EL (cell line): ENCODE measurements at regions not wholly inside any gene's neighbourhood (a gene's known extent, or its start where the extent isn't known, plus 50 kb on each side); places are given as distances from the start of the nearest gene placed in this dataset.
"Not testable (repeated sequence)": the region's sequence is repeated elsewhere in the genome, so short reads cannot be mapped to it uniquely, and the experiment has no call there.

ENCODE experiments used
- DNase-seq: peaks from one replicate; pipeline ENCODE4 v3.0.0-alpha.2; 2016

DNA sequence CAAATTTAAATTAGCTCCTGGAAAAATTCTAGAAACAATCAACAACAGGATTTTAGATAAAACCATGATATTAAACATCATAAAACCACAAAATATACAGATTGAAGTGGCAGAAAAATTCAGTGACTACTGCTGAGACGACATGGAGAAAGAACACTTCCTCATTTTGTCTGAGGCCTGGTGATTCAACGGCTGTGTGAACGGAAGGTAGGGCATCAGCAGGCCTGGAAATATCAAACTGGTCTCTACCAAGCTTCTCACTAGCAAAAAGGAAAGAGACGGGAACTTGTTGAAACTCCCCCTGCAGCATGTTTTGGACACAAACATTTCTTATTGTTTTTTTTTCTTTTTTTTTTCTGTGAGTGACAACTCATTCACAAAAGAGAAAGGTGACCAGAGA is 58.0 kb upstream of the AHI1 start:
- DNase-seq: no peak

DNA sequence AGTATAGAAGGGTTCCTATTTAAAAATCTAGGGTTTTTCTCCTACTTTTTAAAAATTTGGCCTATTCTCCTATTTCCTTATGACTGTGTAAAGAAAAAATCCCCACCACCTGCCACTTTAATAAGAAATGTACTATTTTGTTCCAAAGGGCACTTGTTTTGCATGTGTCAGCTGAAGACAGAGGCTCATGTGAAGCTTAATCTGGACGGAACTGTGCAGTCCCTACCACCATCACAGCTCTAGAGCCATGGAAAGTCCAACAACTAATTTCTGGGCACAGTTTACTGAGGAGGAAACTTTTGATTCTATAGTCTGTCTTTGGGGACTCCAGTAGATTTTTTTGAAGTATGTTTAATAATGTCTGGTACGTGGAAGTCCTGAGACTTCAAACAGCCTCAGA is 60.0 kb upstream of the AHI1 start:
- no peak for DNase-seq

DNA sequence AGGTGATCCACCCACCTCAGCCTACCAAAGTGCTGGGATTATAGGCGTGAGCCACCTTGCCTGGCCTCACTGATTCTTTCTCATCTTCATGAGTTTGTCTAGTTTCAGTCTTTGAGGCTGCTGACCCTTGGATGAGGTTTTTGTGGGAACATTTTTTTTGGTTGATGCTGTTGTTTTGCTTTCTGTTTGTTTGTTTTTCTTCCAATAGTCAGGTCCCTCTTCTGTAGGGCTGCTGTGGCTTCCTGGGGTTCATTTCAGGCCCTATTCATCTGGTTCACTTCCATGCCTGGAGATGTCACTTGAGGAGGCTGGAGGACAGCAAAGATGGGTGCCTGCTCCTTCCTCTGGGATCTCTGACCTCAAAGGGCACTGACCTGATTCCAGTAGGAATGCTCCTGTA is 68.1 kb upstream of the AHI1 start:
- not testable (repeated sequence) for DNase-seq

DNA sequence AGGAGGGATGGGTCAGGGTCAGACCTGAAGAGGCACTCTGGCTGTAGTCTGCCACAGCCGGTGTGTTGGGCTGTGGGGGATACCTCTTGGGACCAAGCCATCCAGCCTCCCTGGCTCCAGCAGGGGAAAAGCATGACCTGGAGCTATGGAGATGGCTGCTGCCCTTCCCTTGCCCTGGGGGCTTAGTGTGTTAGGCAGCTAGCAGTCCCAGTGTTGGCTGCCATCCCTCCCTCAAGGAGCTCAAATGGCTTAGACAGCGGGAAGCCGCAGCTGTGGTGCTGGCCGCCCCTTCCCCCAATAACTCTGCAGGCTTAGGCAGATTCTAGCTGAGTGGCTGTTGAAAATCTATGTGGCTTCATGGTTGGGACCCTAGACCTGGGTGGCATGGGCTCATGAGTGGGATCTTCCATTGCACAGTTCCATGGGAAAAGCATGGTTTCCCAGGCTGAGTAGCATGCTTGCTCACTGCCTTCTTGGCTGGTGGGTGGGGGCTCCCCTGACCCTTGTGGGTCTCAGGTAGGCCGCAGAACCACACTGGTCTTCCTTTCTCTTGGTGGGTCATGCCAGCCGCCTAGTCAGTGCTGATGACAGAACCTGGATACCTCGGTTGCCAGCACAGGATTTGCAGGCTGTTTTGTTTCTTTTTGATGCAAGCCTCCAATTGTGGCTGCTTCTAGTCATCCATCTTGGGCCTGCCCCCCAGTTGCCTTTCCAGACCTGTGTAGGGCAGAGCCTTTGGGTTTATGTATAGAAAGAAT is 69.0 kb upstream of the AHI1 start:
- no peak for DNase-seq

DNA sequence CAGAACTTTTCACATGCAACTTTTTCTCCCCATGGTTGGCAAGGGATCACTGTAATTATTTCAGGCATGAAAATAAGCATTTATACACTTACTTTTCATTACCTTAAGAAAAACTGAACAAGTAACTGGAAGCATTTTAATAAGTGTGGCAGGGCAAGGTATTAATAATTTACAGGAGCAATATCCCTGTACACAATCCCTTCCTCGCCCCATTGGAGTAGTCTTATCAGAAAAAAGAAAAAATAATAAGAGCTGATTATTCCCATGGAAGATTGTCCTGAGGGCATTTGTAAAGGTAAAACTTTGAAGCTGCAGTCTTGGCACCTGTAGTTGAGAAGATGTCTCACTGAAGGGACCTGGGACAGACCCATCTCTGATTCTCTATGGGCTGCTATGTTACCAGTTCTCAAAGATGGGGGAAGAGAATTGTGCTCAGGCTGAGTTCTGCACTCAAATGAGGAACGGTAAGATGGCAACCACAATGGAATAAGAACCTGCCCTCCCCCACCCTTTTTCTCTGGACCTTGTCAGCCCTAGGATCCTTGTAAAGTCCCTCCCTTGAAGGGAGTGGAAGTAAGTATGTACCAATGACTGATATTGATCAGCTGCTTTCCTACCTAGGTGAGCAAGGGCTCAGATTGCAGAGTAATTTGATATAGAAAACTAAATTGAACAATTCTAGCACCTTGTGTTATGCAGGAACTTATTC is 70.0 kb upstream of the AHI1 start:
- no peak for DNase-seq

DNA sequence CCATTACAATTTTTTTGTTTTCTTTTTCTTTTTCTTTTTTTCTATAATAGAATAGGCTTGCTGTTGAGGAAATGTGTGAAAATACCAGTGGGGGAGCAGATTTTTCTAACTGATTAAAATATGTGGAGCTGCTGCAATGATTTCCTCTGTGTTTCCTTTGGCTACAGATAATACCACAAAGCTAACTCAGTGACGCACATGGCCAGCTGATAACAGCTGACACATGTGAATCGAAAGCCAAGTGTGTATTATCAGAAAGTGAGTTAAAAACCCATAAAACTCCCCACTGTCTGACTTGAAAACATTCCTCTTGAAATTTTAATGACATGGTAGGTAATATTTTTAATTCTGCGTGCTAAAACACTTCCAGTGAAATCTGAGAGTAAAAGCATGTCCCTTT is 70.8 kb upstream of the AHI1 start:
- DNase-seq: peak; percentile 79

DNA sequence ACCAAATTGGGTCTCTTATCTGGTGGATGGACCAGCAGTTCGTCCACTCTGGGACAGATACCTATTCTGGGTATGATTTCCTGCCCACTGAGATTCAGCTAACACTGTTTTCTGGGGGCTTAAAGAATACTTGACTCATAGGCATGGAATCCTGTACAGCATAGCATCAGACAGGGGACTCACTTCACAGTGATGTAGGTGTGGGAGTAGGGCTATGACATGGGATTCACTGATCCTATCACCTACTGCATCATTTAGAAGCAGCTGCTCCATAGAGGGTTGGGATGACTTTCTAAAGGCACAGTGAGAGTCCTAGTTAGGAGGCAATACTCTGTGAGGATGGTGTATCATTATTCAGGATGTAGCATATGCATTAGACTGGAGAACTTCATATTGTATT is 74.5 kb upstream of the AHI1 start:
- DNase-seq: no peak

DNA sequence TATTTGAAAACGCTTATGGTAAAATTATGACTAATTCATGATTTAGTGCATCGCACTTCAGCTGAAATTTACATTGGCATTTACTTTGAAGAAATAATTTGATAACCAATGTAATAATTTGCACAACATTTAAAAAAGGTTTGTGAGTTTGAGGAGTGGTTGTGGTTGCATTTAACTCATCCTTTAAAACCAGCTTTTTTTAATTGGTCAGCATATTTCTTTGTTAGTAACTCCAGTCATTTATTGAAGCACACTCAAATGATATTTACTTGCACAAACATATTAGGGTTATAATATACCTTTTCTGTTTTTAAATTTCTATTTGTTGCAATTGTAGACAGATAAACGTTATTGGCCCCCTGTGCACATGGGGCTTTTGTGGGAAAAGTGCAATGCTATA is 78.1 kb upstream of the AHI1 start:
- DNase-seq: no peak

DNA sequence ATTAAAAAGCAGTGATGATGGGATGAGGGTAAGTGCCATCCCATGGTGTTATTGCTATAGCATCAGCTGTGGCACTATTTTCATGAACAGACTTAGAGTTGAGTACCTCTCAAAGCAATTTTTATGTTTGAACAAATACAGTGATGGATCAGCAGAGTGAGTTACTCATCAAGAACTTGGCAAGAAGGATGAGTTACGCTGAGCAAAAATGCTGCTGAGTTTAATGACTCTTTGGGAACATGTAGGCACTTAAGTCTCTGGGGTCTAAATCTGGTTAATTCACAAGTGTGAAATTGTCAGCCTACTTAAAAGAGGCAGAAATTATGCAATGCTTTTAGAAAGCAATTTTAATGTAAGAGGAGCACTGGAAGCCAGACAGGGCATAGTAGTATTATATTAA is 78.5 kb upstream of the AHI1 start:
- peak; percentile 66 for DNase-seq

DNA sequence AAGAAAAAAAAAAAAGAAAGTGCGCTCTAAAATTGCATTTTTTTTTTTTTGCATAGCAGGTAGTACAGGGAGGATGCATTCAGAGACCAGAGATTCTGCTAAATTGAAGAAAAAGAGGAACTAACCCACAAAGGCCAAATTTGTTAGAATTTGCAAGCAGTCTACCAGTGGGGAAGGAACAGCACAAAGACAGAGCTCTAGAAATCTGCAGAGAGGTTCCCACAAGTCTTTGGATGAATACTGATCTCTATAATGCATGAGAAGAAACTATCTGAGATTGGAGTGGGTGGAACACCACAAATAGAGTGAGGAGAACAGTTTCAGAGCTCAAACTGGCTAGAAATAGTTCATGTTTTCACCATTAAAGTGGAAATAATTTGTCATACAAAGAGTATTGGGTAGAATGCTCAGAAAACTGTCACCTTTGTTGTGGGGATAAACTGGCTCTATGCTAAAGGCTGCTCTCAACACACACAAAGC is 79.6 kb upstream of the AHI1 start:
- DNase-seq: no peak

DNA sequence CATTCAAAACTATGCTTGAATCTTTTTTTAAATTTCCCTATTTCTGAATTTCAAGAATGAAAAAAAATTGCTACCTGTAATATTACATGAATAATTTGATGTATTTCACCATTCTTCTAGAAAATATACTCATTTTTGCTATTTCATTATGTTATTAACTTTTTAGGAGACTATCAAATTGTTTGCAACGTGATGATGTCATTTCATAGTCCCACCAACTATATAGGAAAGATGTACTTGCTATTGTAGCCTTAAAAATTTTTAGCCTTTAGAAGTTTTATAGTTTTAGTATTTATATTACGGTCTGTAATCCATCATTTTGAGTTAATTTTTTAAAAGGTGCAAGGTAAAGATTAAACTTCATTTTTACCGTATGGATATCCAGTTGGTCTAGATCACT is 81.4 kb upstream of the AHI1 start:
- no peak for DNase-seq

DNA sequence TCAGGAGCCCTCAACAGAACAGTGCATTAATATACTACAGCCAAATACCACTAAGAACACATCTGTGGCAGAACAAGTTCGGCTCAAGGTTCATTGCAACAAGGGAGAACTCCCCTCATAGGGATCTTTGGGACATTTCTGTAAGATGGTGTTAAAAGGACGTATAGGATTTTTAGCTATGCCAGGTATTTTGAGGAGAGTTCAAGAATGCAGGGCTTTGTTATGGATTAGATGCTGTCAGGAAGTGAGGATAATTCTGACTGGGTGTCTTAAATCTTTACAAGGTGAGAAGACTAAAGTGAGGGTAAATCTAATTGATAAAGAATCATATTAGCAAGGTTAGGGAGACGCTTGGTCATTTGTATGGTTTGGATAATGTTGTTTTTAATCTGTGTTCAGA is 83.7 kb upstream of the AHI1 start:
- DNase-seq: no peak

DNA sequence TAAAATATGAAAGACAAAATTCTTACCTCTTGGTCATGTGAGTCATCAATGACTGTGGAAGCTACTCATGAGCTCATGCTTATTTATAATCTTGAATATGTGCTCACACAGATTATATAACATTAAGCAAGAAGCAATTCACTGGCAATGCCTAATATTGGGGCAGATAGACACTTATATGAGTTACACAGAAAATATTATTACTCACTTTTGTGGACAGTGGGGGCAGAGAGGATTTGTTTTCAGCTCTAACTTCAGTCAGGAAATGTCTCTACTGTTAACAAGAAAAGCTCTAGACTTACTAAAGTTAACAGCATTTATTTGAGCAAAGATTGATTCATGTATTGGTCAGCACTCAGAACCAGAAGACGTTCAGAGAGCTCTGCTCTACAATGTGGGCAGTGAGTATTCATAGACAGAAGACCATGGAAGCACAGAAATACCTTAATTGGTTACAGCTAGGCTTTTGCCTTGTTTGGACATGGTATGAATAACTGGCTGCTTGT is 85.8 kb upstream of the AHI1 start:
- peak; percentile 53 for DNase-seq

DNA sequence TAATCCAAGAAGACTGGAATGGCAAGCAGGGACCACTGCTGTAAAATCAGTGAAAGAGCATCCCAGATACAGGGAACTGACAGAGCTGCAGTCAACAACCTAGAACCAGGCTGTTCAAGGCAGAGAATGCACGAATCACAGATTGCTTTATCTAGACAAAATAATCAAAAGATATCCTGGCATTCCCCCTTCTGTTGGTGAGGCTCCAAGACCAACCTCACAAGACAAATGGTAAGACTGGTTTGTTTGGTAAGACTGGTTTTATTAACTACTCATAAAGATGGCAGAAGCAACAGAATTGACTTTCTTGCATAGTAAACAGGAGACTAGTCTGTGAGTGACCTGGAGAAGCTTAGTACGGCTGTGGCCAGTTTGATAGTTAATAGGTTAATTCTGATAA is 88.8 kb upstream of the AHI1 start:
- DNase-seq: no peak

DNA sequence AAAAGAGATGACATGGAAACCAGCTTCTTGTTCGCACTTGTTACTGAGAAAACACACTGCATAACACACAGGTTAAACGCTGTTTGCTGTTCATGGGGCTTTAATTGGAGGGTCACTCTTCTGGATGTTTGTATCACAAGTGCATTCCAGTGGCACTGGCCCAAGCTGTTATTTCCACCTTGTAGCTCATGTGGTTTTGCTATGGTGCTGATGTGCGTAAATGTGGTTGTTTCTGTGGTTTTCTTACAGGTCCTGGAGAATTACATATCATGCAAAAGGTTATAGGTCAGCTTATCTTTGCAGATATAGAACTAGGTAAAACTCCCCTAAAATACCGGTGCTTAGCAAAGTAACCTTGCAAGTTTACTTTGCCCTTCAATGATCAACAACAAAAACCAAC is 89.3 kb upstream of the AHI1 start:
- DNase-seq: peak; percentile 16

DNA sequence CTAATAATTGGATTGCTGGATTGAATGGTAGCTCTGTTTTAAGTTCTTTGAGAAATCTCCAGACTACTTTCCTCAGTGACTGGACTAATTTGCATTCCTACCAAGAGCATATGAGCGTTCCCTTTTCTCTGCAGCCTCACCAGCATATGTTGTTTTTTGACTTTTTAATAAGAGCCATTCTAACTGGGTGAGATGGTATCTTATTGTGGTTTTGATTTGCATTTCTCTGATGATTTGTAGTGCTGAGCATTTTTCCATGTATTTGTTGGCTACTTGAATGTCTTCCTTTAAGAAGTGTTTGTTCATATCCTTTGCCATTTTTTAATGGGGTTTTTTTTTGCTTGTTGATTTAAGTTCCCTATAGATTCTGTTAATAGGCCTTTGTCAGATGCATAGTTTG is 94.7 kb upstream of the AHI1 start:
- peak; percentile 6 for DNase-seq

DNA sequence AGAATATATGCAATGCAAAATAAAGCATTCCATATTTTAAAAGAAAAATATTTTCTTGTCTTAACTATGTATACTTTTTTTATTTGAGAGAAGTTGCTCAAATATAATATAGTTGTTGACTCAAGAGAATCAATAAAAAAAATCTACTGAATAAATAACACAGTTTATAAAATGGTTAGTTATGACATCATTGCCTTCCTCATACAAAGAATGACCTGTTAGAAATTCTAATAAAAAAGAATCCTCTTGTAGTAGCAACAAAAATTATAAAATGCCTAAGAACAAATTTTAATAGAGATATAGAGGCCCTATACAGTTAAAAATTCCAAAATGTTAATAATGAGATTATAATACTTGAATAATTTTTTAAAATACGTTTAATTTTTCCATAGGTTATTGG is 96.5 kb upstream of the AHI1 start:
- DNase-seq: no peak

DNA sequence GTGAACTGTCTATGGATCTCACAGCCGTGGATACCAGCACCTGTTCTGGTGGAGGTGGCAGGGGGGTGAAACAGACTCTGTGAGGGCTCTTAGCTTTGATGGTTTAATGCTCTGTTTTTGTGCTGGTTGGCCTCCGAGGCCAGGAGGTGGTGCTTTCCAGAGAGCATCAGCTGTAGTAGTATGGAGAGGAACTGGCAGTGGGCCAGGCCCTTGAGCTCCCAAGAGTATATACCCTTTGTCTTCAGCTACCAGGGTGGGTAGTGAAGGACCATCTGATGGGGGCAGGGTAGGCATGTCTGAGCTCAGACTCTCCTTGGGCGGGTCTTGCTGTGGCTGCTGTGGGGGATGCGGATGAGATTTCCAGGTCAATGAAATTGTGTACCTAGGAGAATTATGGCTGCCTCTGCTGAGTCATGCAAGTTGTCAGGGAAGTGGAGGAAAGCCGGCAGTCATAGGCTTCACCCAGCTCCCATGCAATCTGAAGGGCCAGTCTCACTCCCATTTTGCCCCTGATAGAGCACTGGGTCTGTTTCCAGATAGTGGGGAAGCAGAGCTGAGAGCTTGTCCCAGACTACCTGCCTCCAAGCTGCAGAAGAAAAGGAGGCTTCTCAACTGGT is 102.7 kb upstream of the AHI1 start:
- DNase-seq: no peak

DNA sequence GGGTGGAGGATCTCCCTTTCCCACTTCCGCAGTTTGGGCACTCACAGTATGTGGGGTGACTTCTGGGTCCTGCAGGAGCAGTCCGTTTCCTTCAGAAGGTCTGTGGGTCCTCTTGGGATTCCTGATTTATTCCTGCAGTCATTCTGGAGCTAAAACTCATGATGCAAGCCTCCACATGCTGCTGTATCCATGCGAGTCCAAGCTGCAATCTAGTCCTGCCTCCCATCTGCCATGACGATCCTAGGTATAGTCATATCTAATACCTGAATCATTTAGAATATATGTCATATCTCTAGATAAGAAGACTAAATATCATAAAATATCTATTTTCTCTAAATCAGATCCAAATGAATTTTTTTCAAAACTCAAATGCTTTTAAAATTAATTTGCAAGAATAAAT is 103.4 kb upstream of the AHI1 start:
- DNase-seq: no peak

DNA sequence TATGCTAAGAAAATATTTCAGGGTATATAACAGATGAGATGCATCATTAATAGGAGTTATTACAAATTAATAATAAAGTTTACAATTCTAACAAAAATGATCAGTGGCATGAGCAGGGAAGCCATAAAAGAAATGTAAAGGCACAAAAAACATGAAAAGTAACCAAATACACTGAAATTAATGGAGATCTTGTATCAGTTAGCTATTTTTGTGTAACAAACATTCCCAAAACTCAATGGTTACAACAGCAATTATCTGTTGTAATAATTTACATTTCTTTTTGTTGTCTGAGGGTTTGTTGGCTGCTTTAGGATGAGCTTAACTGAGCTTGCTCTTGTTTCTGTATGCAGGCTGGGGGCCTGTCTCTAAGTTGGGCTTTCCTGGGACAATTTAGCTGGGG is 104.3 kb upstream of the AHI1 start:
- no peak for DNase-seq

DNA sequence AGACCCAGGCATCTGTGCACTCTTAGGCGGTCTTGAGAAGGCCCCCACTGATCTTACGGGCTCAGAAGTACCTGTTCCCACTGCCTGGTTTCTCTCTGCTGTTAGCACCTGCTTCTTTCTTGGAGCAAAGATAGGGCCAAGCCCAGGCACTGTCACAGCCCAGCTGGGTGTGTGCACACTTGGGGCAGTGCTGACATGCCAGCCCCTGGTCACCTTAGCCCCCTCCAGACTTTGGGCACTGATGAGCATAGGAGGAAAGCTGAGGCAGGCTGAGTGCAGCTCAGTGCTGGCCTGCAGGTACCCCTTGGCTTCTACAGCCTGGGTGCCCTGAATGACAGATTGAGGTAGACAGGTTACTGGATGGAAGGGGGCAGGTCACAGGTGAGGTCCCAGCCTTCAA is 105.7 kb upstream of the AHI1 start:
- no peak for DNase-seq

DNA sequence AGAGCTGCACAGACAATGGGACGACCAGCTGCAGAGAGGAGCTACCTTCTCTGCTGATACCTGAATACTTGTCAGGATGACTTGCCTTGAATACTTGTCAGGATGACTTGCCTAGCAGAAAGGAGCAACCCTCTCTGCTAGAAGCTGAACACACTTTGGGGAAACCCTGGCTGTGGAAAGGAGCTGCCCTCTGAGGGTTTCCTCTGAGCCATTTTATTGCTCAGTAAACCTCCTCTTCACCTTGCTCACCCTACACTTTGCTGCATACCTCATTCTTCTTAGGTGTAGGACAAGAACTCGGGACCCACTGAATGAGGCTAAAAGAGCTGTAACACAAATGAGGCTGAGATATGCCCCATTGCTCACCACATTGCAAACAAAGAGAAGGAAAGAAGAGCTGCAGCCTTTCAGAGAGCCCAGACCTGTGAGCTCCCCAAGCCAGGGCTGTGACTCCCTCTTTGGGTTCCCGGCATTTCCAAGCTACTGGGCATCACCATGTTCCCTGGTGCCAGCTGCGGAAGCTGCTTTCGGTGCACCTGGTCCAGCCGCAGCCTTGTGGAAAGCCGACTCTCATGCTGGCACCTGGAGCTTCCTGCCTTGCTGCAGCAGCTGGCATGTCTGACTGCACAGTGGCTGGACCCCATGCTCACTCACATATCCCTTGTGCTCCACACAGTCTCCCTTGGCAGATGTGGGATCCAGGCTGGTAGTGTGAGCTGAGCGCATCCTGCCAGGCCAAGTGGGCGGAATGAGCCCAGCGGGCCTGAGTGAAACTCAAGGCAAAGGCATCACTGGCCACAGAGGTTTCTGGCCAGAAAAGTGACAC is 106.7 kb upstream of the AHI1 start:
- DNase-seq: no peak

DNA sequence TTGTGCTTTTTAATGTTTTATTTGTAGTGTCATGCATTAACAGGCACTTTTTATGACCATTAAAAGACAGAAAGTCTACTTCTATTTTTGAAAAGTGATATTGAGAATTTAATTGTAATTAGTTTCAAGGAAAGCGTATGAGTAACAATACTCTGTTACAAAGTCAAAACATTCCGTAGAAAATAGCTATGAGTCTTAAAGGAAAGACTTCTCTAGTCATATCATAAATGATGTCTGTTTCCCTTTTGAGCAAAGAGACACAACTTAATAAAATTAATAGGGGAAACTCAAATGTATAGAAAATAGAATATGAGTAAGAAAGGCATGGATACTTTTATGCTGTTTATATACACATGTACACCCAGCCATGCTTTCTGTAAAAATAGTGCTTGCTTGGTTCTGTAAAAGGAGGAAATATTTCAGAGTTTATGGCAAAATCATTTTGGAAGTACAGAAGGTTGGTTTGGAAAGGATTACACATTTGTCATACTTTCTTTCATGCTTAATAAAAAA is 107.8 kb upstream of the AHI1 start:
- no peak for DNase-seq
